HG02798 (cell line): ENCODE measurements at regions not wholly inside any gene's neighbourhood (a gene's known extent, or its start where the extent isn't known, plus 50 kb on each side); places are given as distances from the start of the nearest gene placed in this dataset.

Experiments
- ATAC-seq: cut with Tn5 transposase; IDR thresholded peaks from one replicate; pipeline ENCODE4 v1.9.1; 2021; ENCODE audit warnings: mild to moderate bottlenecking; ENCODE audit not compliant: unreplicated experiment, poor library complexity

DNA sequence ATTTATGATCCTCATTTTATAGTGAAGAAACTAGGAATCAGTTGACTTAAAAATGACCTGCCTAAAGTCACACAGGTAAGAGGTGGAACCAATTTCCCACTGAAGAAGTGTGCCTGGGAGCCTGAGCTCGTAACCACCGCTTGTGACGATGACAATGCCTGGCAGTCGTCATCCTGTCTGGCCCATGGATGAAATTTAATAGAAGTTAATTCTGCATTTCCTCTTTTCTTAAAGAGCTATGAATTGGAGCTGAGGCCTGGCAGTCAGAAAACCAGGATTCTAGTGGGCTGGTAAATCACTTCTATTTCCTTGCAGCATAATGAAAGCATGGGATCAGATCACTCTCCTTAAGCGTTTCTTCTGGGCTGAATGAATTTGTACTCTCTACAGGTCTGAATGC is 200.0 kb upstream of the SGK1 start:
- no peak for ATAC-seq

DNA sequence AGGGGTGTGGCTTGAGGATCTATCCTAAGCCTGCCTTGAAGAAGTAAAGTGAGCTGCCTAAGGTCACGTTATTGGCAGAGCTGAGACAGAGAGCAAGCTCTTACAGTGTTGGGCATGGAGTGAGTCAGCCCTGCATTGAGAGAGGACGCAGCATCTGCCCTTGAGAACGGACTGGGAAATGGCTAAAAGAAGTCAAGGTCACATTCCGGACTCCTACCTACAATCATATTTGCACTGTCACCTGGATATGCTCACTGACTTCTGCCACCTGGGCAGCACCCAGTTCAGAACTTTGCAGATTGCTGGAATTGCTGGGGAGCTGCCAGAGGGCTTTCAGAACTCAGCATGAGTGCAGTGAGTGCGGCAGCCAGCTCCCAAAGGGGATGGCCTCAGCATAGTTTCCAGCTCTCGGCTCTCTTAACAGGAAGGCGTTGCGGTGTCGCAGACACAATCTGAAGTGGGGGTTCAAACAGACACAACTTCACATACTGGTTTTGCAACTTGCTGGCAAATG is 199.3 kb upstream of the SGK1 start:
- ATAC-seq, result no peak

DNA sequence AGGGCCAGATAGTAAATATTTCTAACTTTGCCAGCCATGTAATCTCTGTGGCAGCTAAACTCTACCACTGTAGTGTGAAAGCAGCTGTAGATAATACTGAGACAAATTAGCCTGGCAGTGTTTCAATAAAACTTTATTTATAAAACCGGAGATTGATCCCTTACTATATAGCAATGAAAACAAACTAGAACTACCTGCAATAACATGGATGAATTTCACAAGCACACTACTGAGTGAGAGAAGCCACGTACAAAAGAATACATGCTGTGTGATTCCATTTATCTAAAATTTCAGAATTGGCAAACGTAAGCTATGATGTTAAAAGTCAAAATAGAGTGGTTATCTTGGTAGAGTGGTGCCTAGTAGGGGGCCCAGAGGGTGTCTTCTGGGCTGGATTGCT is 198.7 kb upstream of the SGK1 start:
- no peak for ATAC-seq

DNA sequence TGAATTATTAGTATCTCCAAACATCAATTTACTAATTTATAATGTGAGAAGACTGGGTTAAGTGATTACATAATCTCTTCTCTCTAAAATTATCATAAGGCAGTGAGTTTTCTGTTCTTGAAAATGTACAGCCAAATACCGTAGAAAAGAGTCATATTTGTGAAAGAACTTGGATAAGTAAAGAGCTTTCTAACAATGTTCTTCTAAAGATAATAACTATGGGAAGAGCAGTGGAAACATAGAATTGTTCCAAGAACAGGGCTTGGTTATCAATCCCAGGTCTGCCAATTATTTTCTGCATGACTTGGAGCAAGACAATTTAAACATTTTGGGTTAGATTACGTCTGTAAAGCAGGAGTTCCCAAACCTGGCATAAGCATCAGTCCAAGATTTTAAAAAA is 198.1 kb upstream of the SGK1 start:
- ATAC-seq, result no peak

DNA sequence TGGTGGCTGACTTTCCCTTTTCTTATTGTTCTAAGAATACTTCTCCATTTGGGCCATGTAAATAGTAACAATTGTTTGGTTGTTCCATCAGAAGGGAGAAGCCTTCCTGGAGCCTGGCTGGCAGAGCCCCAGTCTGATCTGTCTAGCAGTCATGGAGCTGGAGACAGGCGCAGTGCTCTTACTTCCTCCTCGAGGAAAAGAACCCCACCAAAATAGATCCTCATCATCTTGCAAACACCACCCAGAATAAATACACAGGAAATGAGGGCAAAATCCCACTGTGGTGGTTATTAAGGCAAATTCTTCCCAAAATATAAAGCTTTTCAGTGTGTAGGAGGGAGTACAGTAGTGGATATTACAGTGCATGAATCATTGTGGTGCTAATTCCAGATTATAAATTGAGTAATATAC is 195.1 kb upstream of the SGK1 start:
- ATAC-seq, result no peak

DNA sequence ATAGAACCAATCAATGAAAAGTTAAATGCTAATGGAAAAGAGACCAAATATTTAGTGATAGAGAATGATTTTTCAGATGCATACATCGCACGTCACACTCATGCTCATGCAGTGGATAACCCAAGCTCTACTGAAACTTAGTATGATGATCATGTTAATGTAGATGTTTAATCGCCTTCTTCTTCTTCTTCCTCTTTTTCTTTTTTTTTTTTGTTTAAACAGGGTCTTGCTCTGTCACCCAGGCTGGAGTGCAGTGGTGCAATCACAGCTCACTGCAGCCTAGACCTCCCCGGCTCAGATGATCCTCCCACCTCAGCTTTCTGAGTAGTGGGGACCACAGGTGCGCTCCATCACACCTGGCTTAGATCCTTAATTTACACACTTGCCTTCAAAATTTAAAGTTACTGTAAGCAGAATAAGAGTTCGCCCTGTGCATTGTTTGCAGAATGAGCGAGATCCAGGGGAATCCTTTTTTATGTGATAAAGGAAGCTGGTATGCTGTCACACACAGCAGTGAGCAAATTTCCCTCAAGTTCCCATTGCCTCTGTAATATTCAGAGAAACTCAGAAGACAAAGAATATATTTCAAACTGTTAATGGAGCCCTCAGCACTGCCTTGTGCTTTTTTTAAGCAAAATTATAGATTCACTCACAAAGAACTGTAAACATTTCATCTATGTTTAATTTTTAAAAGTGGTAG is 194.2 kb upstream of the SGK1 start:
- ATAC-seq, result no peak

DNA sequence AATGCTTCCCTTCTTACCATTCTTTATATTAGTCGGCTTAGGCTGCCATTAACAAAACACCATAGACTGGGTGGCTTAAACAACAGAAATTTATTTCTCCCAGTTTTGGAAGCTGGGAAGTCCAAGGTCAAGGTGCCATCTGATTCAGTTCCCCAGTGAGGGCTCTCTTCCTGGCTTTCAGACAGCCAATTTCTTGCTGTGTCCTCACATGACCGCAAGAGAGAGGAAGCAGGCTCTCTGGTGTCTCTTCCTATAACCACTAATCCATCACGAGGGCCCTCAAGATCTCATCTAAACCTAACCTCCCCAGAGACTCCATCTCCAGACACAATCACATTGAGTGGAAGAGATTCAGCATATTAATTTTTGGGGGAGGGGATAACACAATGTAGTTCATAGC is 193.0 kb upstream of the SGK1 start:
- no peak for ATAC-seq

DNA sequence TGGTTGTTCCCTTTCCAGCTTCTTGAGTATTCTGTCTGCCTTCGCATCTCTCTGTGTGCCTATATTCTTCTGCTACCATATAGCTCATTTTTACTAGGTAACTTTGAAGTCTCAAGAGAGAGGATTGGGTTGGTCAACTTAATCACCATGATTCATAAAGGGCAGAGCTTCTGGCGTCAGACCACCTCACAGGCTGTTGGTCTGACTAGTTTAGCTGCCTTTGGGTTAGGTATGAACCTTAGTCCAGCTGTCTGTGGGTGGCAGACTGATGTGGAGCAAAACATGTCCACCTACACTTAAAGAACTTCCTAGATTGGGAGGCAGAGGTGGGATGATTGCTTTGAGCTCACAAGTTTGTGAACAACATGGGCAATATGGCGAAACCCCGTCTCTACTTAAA is 192.2 kb upstream of the SGK1 start:
- ATAC-seq, result no peak

DNA sequence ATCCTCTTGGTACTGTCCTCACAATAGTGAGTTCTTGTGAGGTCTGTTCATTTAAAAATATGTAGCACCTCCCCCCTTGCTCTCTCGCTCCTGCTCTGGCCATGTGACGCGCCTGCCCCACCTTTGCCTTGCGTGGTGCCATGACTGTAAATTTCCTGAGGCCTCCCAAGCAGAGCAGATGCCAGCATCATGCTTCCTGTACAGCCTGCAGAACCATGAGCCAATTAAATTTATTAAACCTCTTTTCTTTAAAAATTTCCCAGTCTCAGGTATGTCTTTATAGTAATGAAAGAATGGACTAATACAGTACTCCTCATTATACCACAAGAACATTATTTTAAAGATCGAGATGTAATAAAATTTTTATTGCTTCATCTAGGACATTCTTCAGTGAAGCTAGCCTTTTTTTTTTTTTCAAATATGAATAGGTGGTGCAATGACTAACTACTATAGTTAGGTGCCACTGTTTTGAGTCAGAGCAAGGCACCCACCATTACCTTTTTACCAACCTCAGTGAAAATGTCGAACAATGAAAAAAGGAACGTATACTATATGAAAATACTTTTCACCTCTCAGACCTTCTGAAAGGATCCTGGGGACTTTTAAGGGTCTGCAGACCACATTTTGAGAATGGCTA is 191.1 kb upstream of the SGK1 start:
- ATAC-seq, result no peak

DNA sequence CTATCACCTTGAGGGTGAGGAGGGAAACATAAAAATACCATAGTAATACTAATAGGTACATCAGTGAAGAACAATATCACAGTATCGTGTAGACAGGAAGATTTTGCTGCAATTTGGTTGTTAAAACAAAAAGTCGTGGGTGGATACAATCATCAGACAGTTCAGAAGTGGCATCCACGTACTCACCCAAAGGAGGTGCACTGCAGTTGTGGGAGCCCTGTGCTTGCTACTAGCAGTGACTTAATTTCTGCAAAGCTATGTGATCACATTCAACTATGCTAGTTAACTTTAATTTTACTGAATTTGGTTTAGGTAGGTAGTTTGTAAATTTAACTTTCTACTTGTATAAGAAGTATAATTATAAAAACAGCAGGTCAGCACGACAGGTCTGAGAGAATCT is 188.2 kb upstream of the SGK1 start:
- no peak for ATAC-seq

DNA sequence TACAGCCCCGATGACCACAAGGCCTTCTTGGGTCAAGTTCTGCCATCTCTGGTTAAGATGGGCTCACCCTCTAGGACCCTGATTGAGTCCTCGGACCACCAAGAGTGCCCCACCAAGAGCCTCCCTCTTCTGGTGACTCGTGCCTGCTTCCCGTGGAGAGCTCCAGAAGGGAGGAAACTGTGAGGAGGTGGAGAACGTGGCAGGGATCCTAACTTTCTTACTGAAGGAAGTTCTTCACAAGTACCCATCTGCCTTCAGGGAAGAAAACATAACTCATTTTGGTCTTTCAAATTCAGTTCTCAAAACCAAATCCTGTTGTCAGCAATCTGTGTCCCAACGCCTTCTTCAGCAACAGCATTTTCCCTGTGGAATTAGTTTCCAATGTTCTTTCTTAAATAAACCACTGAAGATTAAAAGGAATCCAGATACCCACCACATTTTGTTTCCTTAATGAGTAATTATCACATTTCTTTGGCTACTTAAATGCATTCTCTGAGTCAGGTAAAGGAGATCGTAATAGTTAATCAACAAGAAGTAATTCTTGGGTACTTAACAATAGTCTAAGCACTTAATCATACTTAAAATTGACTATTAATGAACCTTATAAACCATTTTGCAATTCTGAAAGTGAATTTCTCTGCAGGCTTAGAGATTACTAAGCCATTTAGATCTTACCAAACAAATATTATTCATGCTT is 185.8 kb upstream of the SGK1 start:
- no peak for ATAC-seq

DNA sequence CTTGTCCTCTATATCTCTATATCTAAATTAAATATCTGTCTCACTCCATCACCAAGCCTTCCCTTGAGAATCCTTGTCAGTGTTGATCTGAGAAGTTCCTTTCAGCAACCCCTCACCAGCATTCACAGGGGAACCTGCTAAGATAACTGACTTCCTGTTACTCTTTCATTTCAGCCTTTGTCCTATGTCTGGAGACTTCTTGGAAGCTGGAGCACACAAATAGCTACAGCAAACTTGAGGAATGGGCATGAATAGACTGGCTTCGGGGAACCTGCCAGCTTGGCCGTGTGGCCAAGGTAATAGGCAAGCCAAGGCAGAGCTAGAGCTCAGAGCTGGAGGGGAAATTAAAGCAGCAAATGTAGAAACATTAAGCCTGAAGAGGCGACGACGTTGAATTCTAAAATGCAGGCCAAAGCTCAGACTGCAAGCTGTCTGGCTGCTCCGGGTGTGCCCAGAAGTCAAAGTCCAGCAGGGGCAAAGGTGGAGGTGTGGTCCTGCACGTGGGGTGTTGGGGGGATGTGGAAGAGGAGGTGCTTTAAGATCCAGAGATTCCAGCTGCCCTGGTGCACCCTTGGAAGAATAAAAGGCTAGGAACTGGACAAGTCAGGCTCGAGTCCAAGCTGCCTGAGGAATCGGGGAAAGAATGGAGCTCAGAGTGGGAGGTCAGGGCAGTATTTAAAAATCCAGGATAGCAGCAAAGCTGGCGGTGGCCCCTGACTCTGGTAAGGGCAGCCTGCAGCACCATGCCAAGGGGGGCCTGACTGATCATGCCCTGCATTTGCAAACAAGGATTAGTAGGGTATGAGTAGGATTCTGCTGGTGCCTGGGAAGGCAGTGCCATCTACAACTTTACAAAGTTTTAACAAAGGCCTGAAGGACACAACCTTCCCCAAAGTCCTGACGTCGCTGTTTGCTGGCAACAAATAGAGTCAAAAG is 185.0 kb upstream of the SGK1 start:
- ATAC-seq, result no peak

DNA sequence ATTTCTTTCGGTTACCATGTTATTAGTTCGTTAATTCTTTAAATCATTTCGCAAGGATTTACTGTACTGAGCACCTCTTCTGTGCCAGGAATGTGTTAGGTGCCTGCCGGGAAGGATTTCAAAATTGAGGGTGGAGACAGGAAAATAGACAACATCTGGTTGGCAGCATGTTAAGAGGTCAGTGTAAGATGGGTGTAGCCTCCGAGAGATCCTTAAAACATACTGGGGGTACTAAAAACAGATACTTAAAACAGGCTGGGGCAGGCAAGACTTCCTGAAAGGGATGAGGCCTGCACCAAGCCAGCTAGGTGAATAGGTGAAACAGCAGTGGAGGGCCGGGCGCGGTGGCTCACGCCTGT is 178.0 kb upstream of the SGK1 start:
- ATAC-seq, result no peak

DNA sequence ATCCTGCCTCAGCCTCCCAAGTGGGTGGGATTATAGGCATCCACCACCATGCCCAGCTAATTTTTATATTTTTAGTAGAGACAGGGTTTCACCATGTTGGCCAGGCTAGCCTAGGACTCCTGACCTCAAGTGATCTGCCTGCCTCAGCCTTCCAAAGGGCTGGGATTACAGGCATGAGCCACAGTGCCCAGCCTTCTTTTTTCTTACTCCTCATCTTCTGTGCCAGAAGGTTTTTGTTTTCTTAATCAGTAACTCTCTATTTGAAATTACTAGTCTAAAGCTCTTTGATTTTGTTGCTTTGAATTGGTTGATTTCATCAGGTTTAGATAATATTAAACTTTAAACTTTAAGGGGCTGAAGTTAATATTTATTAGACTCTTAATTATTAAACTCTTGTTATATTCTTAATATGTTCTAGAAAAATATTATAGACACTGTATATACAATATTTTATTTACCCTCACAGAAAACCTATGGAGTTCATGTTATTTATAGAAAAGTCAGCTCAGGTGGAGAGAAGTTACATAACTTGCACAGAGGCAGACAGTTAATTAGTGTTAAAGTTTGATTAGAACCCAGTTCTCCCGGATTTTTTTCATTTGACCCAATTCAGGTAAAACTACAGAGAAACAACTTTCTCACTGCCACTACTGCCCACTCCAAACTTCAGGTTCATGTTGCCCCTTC is 177.4 kb upstream of the SGK1 start:
- no peak for ATAC-seq

DNA sequence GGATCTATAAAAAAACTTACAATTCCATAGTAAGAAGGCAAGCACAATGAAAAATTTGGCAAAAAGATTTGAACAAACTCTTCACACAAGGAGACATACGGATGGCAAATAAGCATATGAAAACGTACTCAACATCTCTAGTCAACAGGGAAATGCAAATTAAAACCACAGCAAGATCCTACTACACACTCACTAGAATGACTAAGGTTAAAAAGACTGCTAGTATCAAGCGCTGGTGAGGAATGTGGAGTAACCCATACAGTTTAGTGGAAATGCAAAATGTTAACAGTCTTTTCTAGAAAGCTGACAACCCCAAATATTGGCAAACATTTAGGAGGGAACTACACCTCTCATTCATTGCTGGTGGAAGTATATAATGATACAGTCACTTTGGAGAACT is 175.9 kb upstream of the SGK1 start:
- no peak for ATAC-seq

DNA sequence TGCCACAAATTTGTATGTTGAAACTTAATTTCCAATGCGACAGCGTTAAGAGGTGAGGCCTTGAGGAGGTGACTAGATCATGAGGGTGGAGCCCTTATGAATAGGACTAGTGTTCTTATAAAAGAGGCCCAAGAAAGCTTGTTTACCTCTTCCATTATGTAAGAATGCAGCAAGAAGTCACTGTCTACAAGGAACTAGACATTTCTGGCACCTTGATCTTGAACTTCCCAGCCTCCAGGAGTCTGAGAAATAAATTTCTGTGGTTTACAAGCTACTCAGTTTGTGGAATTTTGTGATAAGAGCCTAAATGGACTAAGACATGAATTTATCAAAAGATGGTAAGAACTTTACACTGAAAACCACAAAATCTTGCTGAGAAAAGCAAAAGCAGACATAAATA is 173.6 kb upstream of the SGK1 start:
- no peak for ATAC-seq

DNA sequence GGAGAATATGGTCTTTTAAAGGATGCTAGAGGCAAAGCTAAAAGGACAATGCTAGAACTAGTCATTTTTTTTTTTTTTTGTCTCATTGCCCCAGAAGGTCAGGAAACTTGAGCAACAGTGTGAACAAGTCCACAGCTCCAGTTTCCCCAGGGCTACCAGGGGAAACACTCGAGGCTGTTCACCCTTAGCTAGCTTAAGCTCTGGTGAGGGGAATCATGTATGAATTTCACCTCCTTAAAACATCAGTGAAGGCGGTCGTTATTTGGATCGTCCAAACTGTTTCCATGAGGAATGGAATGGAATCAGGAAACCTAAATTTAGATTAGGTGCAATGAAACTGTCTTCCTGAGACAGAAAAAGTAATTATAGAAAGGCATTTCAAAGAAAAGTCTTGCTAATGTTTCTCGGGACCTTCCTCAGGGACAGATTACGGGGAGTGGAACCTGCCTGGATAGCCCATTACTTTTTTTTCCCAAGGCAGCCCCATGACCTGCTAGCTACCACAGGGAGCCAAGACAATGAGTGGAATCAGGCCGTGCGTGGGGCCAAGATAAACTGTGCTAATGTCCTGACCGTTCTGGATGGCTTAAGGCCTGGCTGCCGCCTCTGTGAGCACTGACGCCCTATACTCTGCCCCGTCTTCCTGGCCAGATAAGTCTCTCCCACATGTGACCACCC is 164.8 kb upstream of the SGK1 start:
- no peak for ATAC-seq

DNA sequence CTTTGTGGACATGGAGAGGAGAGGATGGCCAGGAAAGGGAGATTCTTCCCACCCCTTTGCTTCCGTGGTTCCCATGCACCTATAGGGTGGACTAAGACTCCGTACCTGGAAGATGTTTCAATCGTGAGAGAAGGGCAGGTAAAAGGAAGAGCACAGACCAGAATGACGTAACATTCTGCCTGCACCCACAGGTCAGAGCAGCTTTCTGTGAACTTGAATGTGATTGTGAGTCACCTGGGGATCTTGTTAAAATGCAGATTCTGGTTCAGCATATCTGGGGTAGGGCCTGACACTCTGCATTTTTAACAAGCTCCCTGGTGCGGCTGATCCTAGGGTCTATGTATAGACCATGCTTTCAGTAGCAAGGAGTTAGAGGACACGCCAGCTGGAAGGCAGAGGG is 164.1 kb upstream of the SGK1 start:
- no peak for ATAC-seq

DNA sequence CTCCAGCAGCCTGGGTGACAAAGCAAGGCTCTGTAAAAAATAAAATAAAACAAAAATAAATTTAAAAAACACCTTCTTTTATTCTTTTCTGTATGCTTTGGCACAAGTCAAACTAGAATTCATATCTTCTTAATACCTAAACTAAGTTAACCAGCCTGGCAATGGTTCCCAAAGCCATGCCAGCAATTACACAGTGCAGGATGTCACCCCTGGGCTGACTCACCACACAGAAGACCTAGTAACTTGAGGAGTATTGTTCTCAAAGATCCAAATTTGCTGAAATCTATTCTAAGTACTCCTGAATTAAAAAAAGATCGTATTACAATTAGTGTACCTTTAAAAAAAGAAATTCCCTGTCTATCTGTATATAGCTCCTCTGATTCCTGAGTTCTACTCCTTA is 162.7 kb upstream of the SGK1 start:
- ATAC-seq, result no peak
